ENCODE measurements at regions not wholly inside any gene's neighbourhood (a gene's known extent, or its start where the extent isn't known, plus 50 kb on each side); places are given as distances from the start of the nearest gene placed in this dataset.

DNA sequence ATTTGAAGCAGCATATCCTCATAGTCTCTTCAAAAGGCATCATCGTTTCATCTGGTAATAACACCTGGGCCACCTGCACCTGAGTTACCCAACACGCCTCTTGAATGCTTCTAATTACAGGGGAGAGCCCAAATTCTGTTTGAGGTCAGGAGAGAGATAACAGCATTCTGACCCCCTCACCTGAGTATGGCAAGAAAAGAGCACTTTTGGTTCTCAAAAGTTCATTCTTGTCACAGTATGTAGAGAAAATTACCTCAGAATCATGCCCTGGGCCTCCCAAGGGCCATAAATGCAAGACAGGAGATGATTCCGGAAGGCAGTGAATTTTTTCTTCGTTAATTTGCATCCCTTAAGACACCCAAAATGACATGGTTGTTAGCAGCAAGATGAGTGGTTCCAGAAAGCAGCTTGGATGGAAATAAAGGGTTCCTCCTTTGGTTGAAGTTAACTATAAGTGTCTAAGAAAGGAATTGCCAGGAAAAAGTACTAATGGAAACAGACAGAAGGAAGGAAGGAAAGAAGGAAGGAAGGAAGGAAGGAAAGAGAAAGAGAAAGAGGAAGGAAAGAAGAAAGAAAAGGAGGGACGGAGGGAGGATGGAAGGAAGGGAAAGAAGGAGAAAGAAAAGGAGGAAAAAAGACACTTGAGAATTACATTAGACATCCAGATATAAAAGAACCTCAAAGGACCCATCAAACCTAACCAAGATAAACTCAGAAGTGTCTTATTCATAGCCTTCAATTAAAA, 228.4 kb upstream of the RHOBTB1 start:
- H3K27me3 ChIP-seq (ENCODE audit: insufficient read depth, low read length, poor library complexity) = no peaks in the 10 kb centered on the region
- H3K36me3 ChIP-seq (ENCODE audit: insufficient read depth, low read length) = no peaks in the 10 kb centered on the region
- H3K4me3 ChIP-seq (ENCODE audit: low read depth in 1 of 2, low read length in 2 of 2) = no peak overlapping the region
- H2AFZ ChIP-seq (ENCODE audit: low read depth, low read length) = no peak overlapping the region
- H3K4me1 ChIP-seq (ENCODE audit: insufficient read depth, low read length) = peaks cover 8% of the 10 kb centered on the region; the same call in 1 of the 2 replicates
- H4K20me1 ChIP-seq (ENCODE audit: insufficient read depth, low read length) = no peaks in the 10 kb centered on the region
- H3K4me2 ChIP-seq (ENCODE audit: insufficient read depth, low read length) = no peak overlapping the region
- H3K9me3 ChIP-seq (ENCODE audit: insufficient read depth, low read length, severe bottlenecking) = peaks cover 7% of the 10 kb centered on the region
- H3K27ac ChIP-seq (ENCODE audit: low read length) = no peak overlapping the region
- H3K79me2 ChIP-seq (ENCODE audit: insufficient read depth, low read length) = no peaks in the 10 kb centered on the region
- no peak overlapping the region for H3K9ac ChIP-seq (ENCODE audit: low read depth, low read length)
- DNase-seq (no peak), ATAC-seq (ENCODE audit: insufficient read depth, low read depth) (no peak)
- TF ChIP-seq, protein P1, sequence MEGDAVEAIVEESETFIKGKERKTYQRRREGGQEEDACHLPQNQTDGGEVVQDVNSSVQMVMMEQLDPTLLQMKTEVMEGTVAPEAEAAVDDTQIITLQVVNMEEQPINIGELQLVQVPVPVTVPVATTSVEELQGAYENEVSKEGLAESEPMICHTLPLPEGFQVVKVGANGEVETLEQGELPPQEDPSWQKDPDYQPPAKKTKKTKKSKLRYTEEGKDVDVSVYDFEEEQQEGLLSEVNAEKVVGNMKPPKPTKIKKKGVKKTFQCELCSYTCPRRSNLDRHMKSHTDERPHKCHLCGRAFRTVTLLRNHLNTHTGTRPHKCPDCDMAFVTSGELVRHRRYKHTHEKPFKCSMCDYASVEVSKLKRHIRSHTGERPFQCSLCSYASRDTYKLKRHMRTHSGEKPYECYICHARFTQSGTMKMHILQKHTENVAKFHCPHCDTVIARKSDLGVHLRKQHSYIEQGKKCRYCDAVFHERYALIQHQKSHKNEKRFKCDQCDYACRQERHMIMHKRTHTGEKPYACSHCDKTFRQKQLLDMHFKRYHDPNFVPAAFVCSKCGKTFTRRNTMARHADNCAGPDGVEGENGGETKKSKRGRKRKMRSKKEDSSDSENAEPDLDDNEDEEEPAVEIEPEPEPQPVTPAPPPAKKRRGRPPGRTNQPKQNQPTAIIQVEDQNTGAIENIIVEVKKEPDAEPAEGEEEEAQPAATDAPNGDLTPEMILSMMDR (IDR thresholded peaks at IDR 0.05; ENCODE audit: borderline replicate concordance, extremely low read depth, low read length, poor library complexity, severe bottlenecking) = no peak
- no peak for TF ChIP-seq EZH2 (IDR thresholded peaks at IDR 0.05; ENCODE audit: borderline replicate concordance, low read depth, low read length, severe bottlenecking)

DNA sequence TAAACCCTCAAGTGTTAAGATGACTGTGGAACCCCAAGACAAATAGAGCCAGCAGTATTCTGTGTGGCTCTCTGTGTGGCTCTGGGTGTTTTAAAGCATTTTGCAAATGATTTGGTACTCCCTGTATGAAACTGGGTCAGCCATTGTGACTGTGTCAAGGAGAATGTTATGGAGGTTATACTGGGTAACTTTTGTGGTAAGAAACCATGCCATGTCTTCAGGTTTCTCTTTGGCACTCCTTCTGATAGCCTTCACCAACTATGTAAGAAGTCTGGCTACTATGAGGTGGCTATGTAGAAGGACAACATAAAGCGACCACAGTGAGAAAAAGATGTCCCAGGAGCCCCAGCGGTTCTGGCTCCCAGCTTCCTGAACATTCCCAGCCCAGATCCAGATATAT, 226.6 kb upstream of the RHOBTB1 start:
- ATAC-seq (ENCODE audit: insufficient read depth, low read depth) (no peak), DNase-seq (no peak)
- no peak overlapping the region for H3K27ac ChIP-seq (ENCODE audit: low read length)
- no peak overlapping the region for H3K4me2 ChIP-seq (ENCODE audit: insufficient read depth, low read length)
- H3K9ac ChIP-seq (ENCODE audit: low read depth, low read length) = no peak overlapping the region
- H3K4me3 ChIP-seq (ENCODE audit: low read depth in 1 of 2, low read length in 2 of 2) = no peak overlapping the region
- no peaks in the 10 kb centered on the region for H3K27me3 ChIP-seq (ENCODE audit: insufficient read depth, low read length, poor library complexity)
- TF ChIP-seq EZH2 (IDR thresholded peaks at IDR 0.05; ENCODE audit: borderline replicate concordance, low read depth, low read length, severe bottlenecking) = no peak
- TF ChIP-seq, protein P1 (IDR thresholded peaks at IDR 0.05; ENCODE audit: borderline replicate concordance, extremely low read depth, low read length, poor library complexity, severe bottlenecking) = no peak
- no peak overlapping the region for H2AFZ ChIP-seq (ENCODE audit: low read depth, low read length)
- no peaks in the 10 kb centered on the region for H3K36me3 ChIP-seq (ENCODE audit: insufficient read depth, low read length)
- H3K4me1 ChIP-seq (ENCODE audit: insufficient read depth, low read length) = no peaks in the 10 kb centered on the region
- peaks cover 7% of the 10 kb centered on the region for H3K9me3 ChIP-seq (ENCODE audit: insufficient read depth, low read length, severe bottlenecking)
- H4K20me1 ChIP-seq (ENCODE audit: insufficient read depth, low read length) = no peaks in the 10 kb centered on the region
- no peaks in the 10 kb centered on the region for H3K79me2 ChIP-seq (ENCODE audit: insufficient read depth, low read length)

DNA sequence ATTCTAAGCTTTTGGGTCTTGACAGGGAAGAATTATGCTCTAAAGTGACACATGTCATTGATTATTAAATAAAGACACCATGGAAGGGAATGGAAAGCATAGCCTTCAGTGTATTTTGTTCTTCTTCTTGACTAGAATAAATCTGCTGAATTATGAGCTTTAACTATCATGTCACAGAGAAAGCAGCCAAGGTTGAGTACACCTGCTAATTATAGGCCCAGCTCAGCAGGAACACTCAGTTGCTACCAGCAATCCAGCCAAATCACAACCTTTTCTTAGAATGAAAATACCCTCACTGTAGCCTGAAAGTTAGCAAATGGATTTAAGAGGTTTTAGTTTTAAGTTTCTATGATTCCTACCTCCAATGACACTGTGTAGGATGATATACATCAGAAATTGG, 225.3 kb upstream of the RHOBTB1 start:
- ATAC-seq (ENCODE audit: insufficient read depth, low read depth) (no peak), DNase-seq (no peak)
- H4K20me1 ChIP-seq (ENCODE audit: insufficient read depth, low read length) = no peaks in the 10 kb centered on the region
- H3K9ac ChIP-seq (ENCODE audit: low read depth, low read length) = no peak overlapping the region
- TF ChIP-seq, protein P1 (IDR thresholded peaks at IDR 0.05; ENCODE audit: borderline replicate concordance, extremely low read depth, low read length, poor library complexity, severe bottlenecking) = no peak
- no peak for TF ChIP-seq EZH2 (IDR thresholded peaks at IDR 0.05; ENCODE audit: borderline replicate concordance, low read depth, low read length, severe bottlenecking)
- no peaks in the 10 kb centered on the region for H3K79me2 ChIP-seq (ENCODE audit: insufficient read depth, low read length)
- no peak overlapping the region for H2AFZ ChIP-seq (ENCODE audit: low read depth, low read length)
- no peak overlapping the region for H3K4me3 ChIP-seq (ENCODE audit: low read depth in 1 of 2, low read length in 2 of 2)
- no peaks in the 10 kb centered on the region for H3K27me3 ChIP-seq (ENCODE audit: insufficient read depth, low read length, poor library complexity)
- peaks cover 7% of the 10 kb centered on the region for H3K9me3 ChIP-seq (ENCODE audit: insufficient read depth, low read length, severe bottlenecking)
- no peak overlapping the region for H3K27ac ChIP-seq (ENCODE audit: low read length)
- H3K36me3 ChIP-seq (ENCODE audit: insufficient read depth, low read length) = no peaks in the 10 kb centered on the region
- no peaks in the 10 kb centered on the region for H3K4me1 ChIP-seq (ENCODE audit: insufficient read depth, low read length)
- H3K4me2 ChIP-seq (ENCODE audit: insufficient read depth, low read length) = no peak overlapping the region
